SU-DHL-6 (cell line): ENCODE measurements at regions not wholly inside any gene's neighbourhood (a gene's known extent, or its start where the extent isn't known, plus 50 kb on each side); places are given as distances from the start of the nearest gene placed in this dataset.

Experiments
- H2AFZ ChIP-seq: fragments of 200-600 bp; sonication (generic); 2 replicates; pipeline ENCODE4 v1.6.1; 2014; ENCODE audit warnings: low read depth, mild to moderate bottlenecking, moderate library complexity, mixed read lengths, antibody characterized with exemption, low read length; ENCODE audit not compliant: severe bottlenecking
- H3F3A ChIP-seq: fragments of 200-600 bp; shearing (Covaris generic); 2 replicates; pipeline ENCODE4 v1.6.0; 2016; ENCODE audit warnings: antibody characterized with exemption, mild to moderate bottlenecking; ENCODE audit not compliant: insufficient read depth
- H3K27ac ChIP-seq: fragments of 200-600 bp; sonication (generic); 2 replicates; pipeline ENCODE4 v1.5.1; 2016; ENCODE audit warnings: low read depth, mild to moderate bottlenecking, low read length, moderate library complexity, mixed read lengths
- H3K27me3 ChIP-seq: fragments of 200-600 bp; sonication (generic), shearing (Covaris generic); 2 replicates; pipeline ENCODE4 v1.6.0; 2014; ENCODE audit warnings: mild to moderate bottlenecking, low read length
- H3K36me3 ChIP-seq: fragments of 200-600 bp; sonication (generic); 2 replicates; pipeline ENCODE4 v1.6.1; 2014; ENCODE audit warnings: mild to moderate bottlenecking, low read length, mixed read lengths
- H3K4me2 ChIP-seq: fragments of 300-600, 200-600 bp; shearing (Covaris generic), sonication (generic); 2 replicates; pipeline ENCODE4 v1.6.0; 2014; ENCODE audit warnings: low read length, low read depth, mild to moderate bottlenecking; ENCODE audit not compliant: poor library complexity, severe bottlenecking
- H3K4me3 ChIP-seq: fragments of 200-600 bp; sonication (generic); 2 replicates; pipeline ENCODE4 v1.5.1; 2014; ENCODE audit warnings: antibody characterized with exemption, low read length, mild to moderate bottlenecking, mixed read lengths; ENCODE audit not compliant: insufficient read depth, poor library complexity, severe bottlenecking
- H3K79me2 ChIP-seq: fragments of 200-600 bp; sonication (generic); 2 replicates; pipeline ENCODE4 v1.6.1; 2014; ENCODE audit warnings: mild to moderate bottlenecking, low read length, moderate library complexity; ENCODE audit not compliant: insufficient read depth
- H3K9ac ChIP-seq: fragments of 200-600 bp; sonication (generic); 2 replicates; pipeline ENCODE4 v1.7.0; 2014; ENCODE audit warnings: mild to moderate bottlenecking, low read length
- H3K9me2 ChIP-seq: fragments of 200-600 bp; sonication (generic); replicated peaks from 2 replicates; pipeline ENCODE4 v1.6.1; 2014; ENCODE audit warnings: low read length; ENCODE audit not compliant: insufficient read depth
- H3K9me3 ChIP-seq: fragments of 200-600 bp; sonication (generic); 2 replicates; pipeline ENCODE4 v1.6.1; 2014; ENCODE audit warnings: low read length, mixed read lengths; ENCODE audit not compliant: insufficient read depth
- H4K20me1 ChIP-seq: fragments of 200-600 bp; sonication (generic); 2 replicates; pipeline ENCODE4 v1.6.1; 2014; ENCODE audit warnings: low read depth, mild to moderate bottlenecking, antibody characterized with exemption, low read length, moderate library complexity, mixed read lengths
- EZH2phosphoT487 ChIP-seq: fragments of 200-600 bp; sonication (generic), shearing (Covaris generic); conservative IDR thresholded peaks from 2 replicates; pipeline ENCODE4 v1.6.1; 2018; ENCODE audit warnings: mild to moderate bottlenecking, antibody characterized with exemption, low read length, moderate library complexity, mixed read lengths
- TF ChIP-seq, protein P1 (sequence below): fragments of 200-600 bp; sonication (generic); IDR thresholded peaks from one replicate; pipeline ENCODE4 v1.5.1; 2017; ENCODE audit warnings: antibody characterized with exemption, mild to moderate bottlenecking, low read length, moderate library complexity; ENCODE audit not compliant: insufficient read depth, poor library complexity, severe bottlenecking

DNA sequence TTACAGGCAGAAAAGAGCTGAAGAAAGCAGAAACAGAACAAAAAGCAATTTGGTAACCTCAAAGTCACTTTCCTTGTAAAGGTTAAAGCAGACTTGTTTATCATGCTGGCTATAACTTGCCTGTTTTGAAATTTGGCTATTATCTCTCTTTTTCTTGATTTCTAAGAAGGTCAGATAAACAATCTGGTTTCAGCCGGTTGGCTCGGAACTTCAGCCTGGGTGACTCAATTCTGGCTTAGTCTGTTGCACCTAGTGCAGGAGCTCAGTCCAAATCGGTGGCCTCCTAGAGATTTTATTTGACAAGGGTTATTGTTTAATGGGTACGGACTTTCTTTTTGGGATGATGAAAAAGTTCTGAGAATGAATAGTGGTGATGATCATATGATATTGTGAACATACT, 367.1 kb upstream of the B3GAT1 start:
- no peak overlapping the region for H2AFZ ChIP-seq

DNA sequence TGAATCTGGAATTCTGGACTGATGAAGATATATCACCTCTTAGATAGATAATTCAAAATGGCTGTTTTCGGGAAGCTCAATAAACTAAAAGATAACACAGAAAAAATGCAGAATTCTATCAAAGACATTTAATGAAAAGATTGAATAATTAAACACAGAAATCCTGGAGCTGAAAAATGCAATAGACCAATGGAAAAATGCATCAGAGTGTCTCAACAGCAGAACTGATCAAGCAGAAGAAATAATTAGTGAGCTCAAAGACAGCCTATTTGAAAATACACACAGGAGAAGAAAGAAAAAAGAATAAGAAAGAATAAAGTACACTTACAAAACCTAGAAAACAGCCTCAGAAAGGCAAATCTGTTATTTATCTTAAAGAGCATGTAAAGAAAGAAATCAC, 356.4 kb upstream of the B3GAT1 start:
- Histone ChIP-seq H3K9me2 (no peaks in the 10 kb centered on the region), H3K27ac (no peak overlapping the region), H3K4me2 (no peak overlapping the region), H4K20me1 (no peaks in the 10 kb centered on the region), H3K36me3 (no peaks in the 10 kb centered on the region), H3K79me2 (no peaks in the 10 kb centered on the region), H3F3A (no peaks in the 10 kb centered on the region), H3K27me3 (no peaks in the 10 kb centered on the region), H3K4me3 (no peak overlapping the region), H3K9me3 (no peaks in the 10 kb centered on the region), H3K9ac (no peak overlapping the region), H2AFZ (no peak overlapping the region)
- no peak for TF ChIP-seq EZH2phosphoT487
- TF ChIP-seq, protein P1, sequence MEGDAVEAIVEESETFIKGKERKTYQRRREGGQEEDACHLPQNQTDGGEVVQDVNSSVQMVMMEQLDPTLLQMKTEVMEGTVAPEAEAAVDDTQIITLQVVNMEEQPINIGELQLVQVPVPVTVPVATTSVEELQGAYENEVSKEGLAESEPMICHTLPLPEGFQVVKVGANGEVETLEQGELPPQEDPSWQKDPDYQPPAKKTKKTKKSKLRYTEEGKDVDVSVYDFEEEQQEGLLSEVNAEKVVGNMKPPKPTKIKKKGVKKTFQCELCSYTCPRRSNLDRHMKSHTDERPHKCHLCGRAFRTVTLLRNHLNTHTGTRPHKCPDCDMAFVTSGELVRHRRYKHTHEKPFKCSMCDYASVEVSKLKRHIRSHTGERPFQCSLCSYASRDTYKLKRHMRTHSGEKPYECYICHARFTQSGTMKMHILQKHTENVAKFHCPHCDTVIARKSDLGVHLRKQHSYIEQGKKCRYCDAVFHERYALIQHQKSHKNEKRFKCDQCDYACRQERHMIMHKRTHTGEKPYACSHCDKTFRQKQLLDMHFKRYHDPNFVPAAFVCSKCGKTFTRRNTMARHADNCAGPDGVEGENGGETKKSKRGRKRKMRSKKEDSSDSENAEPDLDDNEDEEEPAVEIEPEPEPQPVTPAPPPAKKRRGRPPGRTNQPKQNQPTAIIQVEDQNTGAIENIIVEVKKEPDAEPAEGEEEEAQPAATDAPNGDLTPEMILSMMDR: no peak

More for the DNA sequence above, 367.1 kb upstream of the B3GAT1 start:
- H3K79me2 ChIP-seq: no peaks in the 10 kb centered on the region
- H3K4me2 ChIP-seq: no peak overlapping the region
- no peaks in the 10 kb centered on the region for H3K9me2 ChIP-seq
- no peaks in the 10 kb centered on the region for H3K27me3 ChIP-seq
- H3K9ac ChIP-seq: no peak overlapping the region
- no peak overlapping the region for H3K4me3 ChIP-seq
- no peaks in the 10 kb centered on the region for H3F3A ChIP-seq
- TF ChIP-seq EZH2phosphoT487: no peak
- TF ChIP-seq, protein P1: no peak
- no peak overlapping the region for H3K27ac ChIP-seq
- no peaks in the 10 kb centered on the region for H4K20me1 ChIP-seq
- peaks cover 2% of the 10 kb centered on the region; the same call in 1 of the 2 replicates for H3K9me3 ChIP-seq
- H3K36me3 ChIP-seq: no peaks in the 10 kb centered on the region

DNA sequence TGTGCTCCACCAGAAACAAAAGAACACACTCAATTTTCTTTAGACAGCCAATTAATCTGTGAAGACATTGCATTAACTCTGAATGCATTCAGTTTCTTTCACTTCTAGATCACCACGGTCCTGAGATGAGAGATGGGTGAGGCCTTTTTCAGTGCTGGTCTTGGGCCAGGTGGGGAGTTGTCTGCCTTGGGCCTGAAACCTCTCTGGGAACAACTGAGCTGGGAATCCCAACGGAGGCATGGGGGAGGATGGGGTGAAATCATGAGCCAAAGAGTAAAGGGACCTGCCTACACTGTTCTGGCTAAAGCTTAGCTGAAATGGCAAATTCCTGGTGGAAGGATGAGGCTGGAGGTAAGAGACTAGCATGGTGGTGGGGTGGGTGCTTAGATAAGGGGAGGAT, 353.5 kb upstream of the B3GAT1 start:
- Histone ChIP-seq H3K9me3 (no peaks in the 10 kb centered on the region), H3K4me3 (no peak overlapping the region), H3K9me2 (no peaks in the 10 kb centered on the region), H3K79me2 (no peaks in the 10 kb centered on the region), H3F3A (no peaks in the 10 kb centered on the region), H4K20me1 (no peaks in the 10 kb centered on the region), H2AFZ (no peak overlapping the region), H3K9ac (no peak overlapping the region), H3K27ac (no peak overlapping the region), H3K27me3 (no peaks in the 10 kb centered on the region), H3K4me2 (no peak overlapping the region), H3K36me3 (no peaks in the 10 kb centered on the region)
- TF ChIP-seq, protein P1: no peak
- no peak for TF ChIP-seq EZH2phosphoT487
